ENCODE measurements at regions not wholly inside any gene's neighbourhood (a gene's known extent, or its start where the extent isn't known, plus 50 kb on each side); places are given as distances from the start of the nearest gene placed in this dataset.
A peak's percentile ranks its signal among the peaks of the same experiment; 100 is the strongest.

GRCh38 chr2:168340931-168341330, 93.5 kb upstream of the STK39 start:
- no peak for DNase-seq (ENCODE audit: low spot score)
- no peak for TF ChIP-seq CTCF (IDR thresholded peaks at IDR 0.05; ENCODE audit: extremely low read depth, missing control alignments)

- no peak for DNase-seq (ENCODE audit: low spot score)
- no peak for TF ChIP-seq CTCF (IDR thresholded peaks at IDR 0.05; ENCODE audit: extremely low read depth, missing control alignments)
These were observed 96.2 kb upstream of the STK39 start for GRCh38 chr2:168343586-168343985.

GRCh38 chr2:168344706-168345105, 97.3 kb upstream of the STK39 start:
- no peak for TF ChIP-seq CTCF (IDR thresholded peaks at IDR 0.05; ENCODE audit: extremely low read depth, missing control alignments)
- no peak for DNase-seq (ENCODE audit: low spot score)

GRCh38 chr2:168345601-168346000, 98.2 kb upstream of the STK39 start:
- DNase-seq (ENCODE audit: low spot score), result peak; percentile 28
- TF ChIP-seq CTCF (IDR thresholded peaks at IDR 0.05; ENCODE audit: extremely low read depth, missing control alignments), result no peak

GRCh38 chr2:168346725-168347477, 99.5 kb upstream of the STK39 start:
- DNase-seq (ENCODE audit: low spot score), result peak; percentile 63
- peak; percentile 57 for TF ChIP-seq CTCF (IDR thresholded peaks at IDR 0.05; ENCODE audit: extremely low read depth, missing control alignments)

GRCh38 chr2:168348076-168348475, 100.7 kb upstream of the STK39 start:
- DNase-seq (ENCODE audit: low spot score), result peak; percentile 24
- TF ChIP-seq CTCF (IDR thresholded peaks at IDR 0.05; ENCODE audit: extremely low read depth, missing control alignments), result peak; percentile 44

- DNase-seq (ENCODE audit: low spot score), result no peak
These were observed 103.0 kb upstream of the STK39 start for GRCh38 chr2:168350380-168350779.

More at GRCh38 chr2:168350380-168350779, 103.0 kb upstream of the STK39 start:
- no peak for TF ChIP-seq CTCF (IDR thresholded peaks at IDR 0.05; ENCODE audit: extremely low read depth, missing control alignments)
